ENCODE measurements at regions not wholly inside any gene's neighbourhood (a gene's known extent, or its start where the extent isn't known, plus 50 kb on each side); places are given as distances from the start of the nearest gene placed in this dataset.

DNA sequence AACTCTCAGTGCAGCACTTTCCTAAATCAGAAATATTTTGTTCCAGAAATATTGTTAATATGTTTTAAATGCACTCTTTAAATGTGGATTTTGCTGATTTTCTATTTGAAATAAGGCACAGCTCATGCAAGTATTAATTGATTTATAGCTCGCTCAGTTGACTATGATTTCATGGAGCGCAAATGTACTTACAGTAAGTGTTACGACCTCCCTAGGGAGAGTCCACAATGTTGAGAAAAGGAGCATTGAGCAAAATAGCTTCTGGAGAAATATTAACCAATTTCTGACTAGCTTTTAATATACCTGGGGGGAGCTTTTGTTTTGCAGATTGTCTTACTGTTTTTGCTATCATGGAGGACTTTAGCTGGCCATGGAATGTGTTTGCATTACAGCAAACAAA is 1687.5 kb downstream of the STIM2 start:
- TF ChIP-seq CTCF (IDR thresholded peaks at IDR 0.05) (no peak), POLR2AphosphoS5 (IDR thresholded peaks at IDR 0.05) (no peak), POLR2A (IDR thresholded peaks at IDR 0.05) (no peak), EP300 (IDR thresholded peaks at IDR 0.05) (no peak)
